ENCODE measurements at regions not wholly inside any gene's neighbourhood (a gene's known extent, or its start where the extent isn't known, plus 50 kb on each side); places are given as distances from the start of the nearest gene placed in this dataset.

- Histone ChIP-seq H3K4me3 (ENCODE audit: insufficient read depth, low read depth, low read length) (no peak overlapping the region), H3K36me3 (ENCODE audit: control insufficient read depth, insufficient read depth, low read length) (no peaks in the 10 kb centered on the region), H3K4me1 (ENCODE audit: control insufficient read depth, insufficient read depth, low read length) (peaks cover 8% of the 10 kb centered on the region), H3K9me3 (ENCODE audit: control insufficient read depth, low read length) (no peaks in the 10 kb centered on the region), H3K27me3 (ENCODE audit: control insufficient read depth, insufficient read depth, low read length, poor library complexity, severe bottlenecking) (no peaks in the 10 kb centered on the region), H3K27ac (ENCODE audit: insufficient read depth, low read depth, low read length, poor library complexity, severe bottlenecking) (no peak overlapping the region)
- 95 to 97% methylated on average over 5 to 6 of the region's 6 CpGs for WGBS, 2 experiments
Observed at GRCh38 chr15:36409819-36410218, 169.6 kb upstream of the CDIN1 start.

- no peak overlapping the region for H3K27ac ChIP-seq (ENCODE audit: insufficient read depth, low read depth, low read length, poor library complexity, severe bottlenecking)
- H3K36me3 ChIP-seq (ENCODE audit: control insufficient read depth, insufficient read depth, low read length) = no peaks in the 10 kb centered on the region
- H3K9me3 ChIP-seq (ENCODE audit: control insufficient read depth, low read length) = no peaks in the 10 kb centered on the region
- 92 to 94% methylated on average over 5 of the region's 5 CpGs for WGBS, 2 experiments
- H3K4me1 ChIP-seq (ENCODE audit: control insufficient read depth, insufficient read depth, low read length) = no peaks in the 10 kb centered on the region
- no peak overlapping the region for H3K4me3 ChIP-seq (ENCODE audit: insufficient read depth, low read depth, low read length)
- H3K27me3 ChIP-seq (ENCODE audit: control insufficient read depth, insufficient read depth, low read length, poor library complexity, severe bottlenecking) = no peaks in the 10 kb centered on the region
Observed at GRCh38 chr15:36414670-36415069, 164.8 kb upstream of the CDIN1 start.

GRCh38 chr15:36415643-36416042 is 163.8 kb upstream of the CDIN1 start:
- no CpG with 5 or more reads among the region's 1 CpG for WGBS, 2 experiments

GRCh38 chr15:36422631-36423030 is 156.8 kb upstream of the CDIN1 start:
- no peak overlapping the region for H3K4me3 ChIP-seq (ENCODE audit: insufficient read depth, low read depth, low read length)
- H3K27ac ChIP-seq (ENCODE audit: insufficient read depth, low read depth, low read length, poor library complexity, severe bottlenecking) = no peak overlapping the region
- H3K4me1 ChIP-seq (ENCODE audit: control insufficient read depth, insufficient read depth, low read length) = no peaks in the 10 kb centered on the region
- H3K27me3 ChIP-seq (ENCODE audit: control insufficient read depth, insufficient read depth, low read length, poor library complexity, severe bottlenecking) = no peaks in the 10 kb centered on the region
- 95 to 100% methylated on average over 2 of the region's 2 CpGs for WGBS, 2 experiments
- no peaks in the 10 kb centered on the region for H3K36me3 ChIP-seq (ENCODE audit: control insufficient read depth, insufficient read depth, low read length)
- no peaks in the 10 kb centered on the region for H3K9me3 ChIP-seq (ENCODE audit: control insufficient read depth, low read length)

More at GRCh38 chr15:36415643-36416042, 163.8 kb upstream of the CDIN1 start:
- H3K27me3 ChIP-seq (ENCODE audit: control insufficient read depth, insufficient read depth, low read length, poor library complexity, severe bottlenecking) = no peaks in the 10 kb centered on the region
- no peaks in the 10 kb centered on the region for H3K4me1 ChIP-seq (ENCODE audit: control insufficient read depth, insufficient read depth, low read length)
- H3K36me3 ChIP-seq (ENCODE audit: control insufficient read depth, insufficient read depth, low read length) = no peaks in the 10 kb centered on the region
- H3K27ac ChIP-seq (ENCODE audit: insufficient read depth, low read depth, low read length, poor library complexity, severe bottlenecking) = no peak overlapping the region
- H3K4me3 ChIP-seq (ENCODE audit: insufficient read depth, low read depth, low read length) = no peak overlapping the region
- H3K9me3 ChIP-seq (ENCODE audit: control insufficient read depth, low read length) = no peaks in the 10 kb centered on the region

- Histone ChIP-seq H3K4me3 (ENCODE audit: insufficient read depth, low read depth, low read length) (no peak overlapping the region), H3K36me3 (ENCODE audit: control insufficient read depth, insufficient read depth, low read length) (no peaks in the 10 kb centered on the region), H3K27me3 (ENCODE audit: control insufficient read depth, insufficient read depth, low read length, poor library complexity, severe bottlenecking) (no peaks in the 10 kb centered on the region), H3K9me3 (ENCODE audit: control insufficient read depth, low read length) (no peaks in the 10 kb centered on the region), H3K4me1 (ENCODE audit: control insufficient read depth, insufficient read depth, low read length) (no peaks in the 10 kb centered on the region), H3K27ac (ENCODE audit: insufficient read depth, low read depth, low read length, poor library complexity, severe bottlenecking) (no peak overlapping the region)
- 89 to 92% methylated on average over 4 of the region's 4 CpGs for WGBS, 2 experiments
Observed at GRCh38 chr15:36426691-36427090, 152.7 kb upstream of the CDIN1 start.

- Histone ChIP-seq H3K36me3 (ENCODE audit: control insufficient read depth, insufficient read depth, low read length) (no peaks in the 10 kb centered on the region), H3K4me1 (ENCODE audit: control insufficient read depth, insufficient read depth, low read length) (no peaks in the 10 kb centered on the region), H3K9me3 (ENCODE audit: control insufficient read depth, low read length) (no peaks in the 10 kb centered on the region), H3K27ac (ENCODE audit: insufficient read depth, low read depth, low read length, poor library complexity, severe bottlenecking) (no peak overlapping the region), H3K4me3 (ENCODE audit: insufficient read depth, low read depth, low read length) (no peak overlapping the region), H3K27me3 (ENCODE audit: control insufficient read depth, insufficient read depth, low read length, poor library complexity, severe bottlenecking) (no peaks in the 10 kb centered on the region)
- 83 to 86% methylated on average over 4 of the region's 4 CpGs for WGBS, 2 experiments
Observed at GRCh38 chr15:36428102-36428845, 151.2 kb upstream of the CDIN1 start.

GRCh38 chr15:36429707-36430106 is 149.7 kb upstream of the CDIN1 start:
- Histone ChIP-seq H3K27me3 (ENCODE audit: control insufficient read depth, insufficient read depth, low read length, poor library complexity, severe bottlenecking) (no peaks in the 10 kb centered on the region), H3K36me3 (ENCODE audit: control insufficient read depth, insufficient read depth, low read length) (no peaks in the 10 kb centered on the region), H3K4me1 (ENCODE audit: control insufficient read depth, insufficient read depth, low read length) (no peaks in the 10 kb centered on the region), H3K4me3 (ENCODE audit: insufficient read depth, low read depth, low read length) (no peak overlapping the region), H3K27ac (ENCODE audit: insufficient read depth, low read depth, low read length, poor library complexity, severe bottlenecking) (no peak overlapping the region), H3K9me3 (ENCODE audit: control insufficient read depth, low read length) (no peaks in the 10 kb centered on the region)
- 77 to 86% methylated on average over 2 of the region's 2 CpGs for WGBS, 2 experiments

- Histone ChIP-seq H3K27me3 (ENCODE audit: control insufficient read depth, insufficient read depth, low read length, poor library complexity, severe bottlenecking) (no peaks in the 10 kb centered on the region), H3K9me3 (ENCODE audit: control insufficient read depth, low read length) (no peaks in the 10 kb centered on the region), H3K27ac (ENCODE audit: insufficient read depth, low read depth, low read length, poor library complexity, severe bottlenecking) (no peak overlapping the region), H3K36me3 (ENCODE audit: control insufficient read depth, insufficient read depth, low read length) (no peaks in the 10 kb centered on the region), H3K4me1 (ENCODE audit: control insufficient read depth, insufficient read depth, low read length) (no peaks in the 10 kb centered on the region), H3K4me3 (ENCODE audit: insufficient read depth, low read depth, low read length) (no peak overlapping the region)
- 94 to 98% methylated on average over 1 of the region's 1 CpG for WGBS, 2 experiments
Observed at GRCh38 chr15:36430280-36430679, 149.1 kb upstream of the CDIN1 start.

GRCh38 chr15:36430726-36431265 is 148.6 kb upstream of the CDIN1 start:
- Histone ChIP-seq H3K4me3 (ENCODE audit: insufficient read depth, low read depth, low read length) (no peak overlapping the region), H3K36me3 (ENCODE audit: control insufficient read depth, insufficient read depth, low read length) (no peaks in the 10 kb centered on the region), H3K27me3 (ENCODE audit: control insufficient read depth, insufficient read depth, low read length, poor library complexity, severe bottlenecking) (no peaks in the 10 kb centered on the region), H3K4me1 (ENCODE audit: control insufficient read depth, insufficient read depth, low read length) (no peaks in the 10 kb centered on the region), H3K9me3 (ENCODE audit: control insufficient read depth, low read length) (no peaks in the 10 kb centered on the region), H3K27ac (ENCODE audit: insufficient read depth, low read depth, low read length, poor library complexity, severe bottlenecking) (no peak overlapping the region)
- WGBS, 2 experiments = 95 to 97% methylated on average over 4 of the region's 4 CpGs

- H3K9me3 ChIP-seq (ENCODE audit: control insufficient read depth, low read length) = no peaks in the 10 kb centered on the region
- no peak overlapping the region for H3K4me3 ChIP-seq (ENCODE audit: insufficient read depth, low read depth, low read length)
- H3K27me3 ChIP-seq (ENCODE audit: control insufficient read depth, insufficient read depth, low read length, poor library complexity, severe bottlenecking) = no peaks in the 10 kb centered on the region
- no peaks in the 10 kb centered on the region for H3K36me3 ChIP-seq (ENCODE audit: control insufficient read depth, insufficient read depth, low read length)
- H3K4me1 ChIP-seq (ENCODE audit: control insufficient read depth, insufficient read depth, low read length) = no peaks in the 10 kb centered on the region
- 89 to 92% methylated on average over 2 of the region's 2 CpGs for WGBS, 2 experiments
- no peak overlapping the region for H3K27ac ChIP-seq (ENCODE audit: insufficient read depth, low read depth, low read length, poor library complexity, severe bottlenecking)
Observed at GRCh38 chr15:36432161-36432560, 147.3 kb upstream of the CDIN1 start.
